H1 (cell line): ENCODE measurements at regions not wholly inside any gene's neighbourhood (a gene's known extent, or its start where the extent isn't known, plus 50 kb on each side); places are given as distances from the start of the nearest gene placed in this dataset.
A peak's percentile ranks its signal among the peaks of the same experiment; 100 is the strongest.

ENCODE experiments used
- CTCF ChIA-PET: fragments of 300-600 bp; sonication (Branson Sonifier 250); formaldehyde crosslinking; loops from one replicate; lab custom pipeline; 2021; ENCODE audit not compliant: partially characterized antibody; lab: Charles Lee
- POLR2A ChIA-PET: fragments of 300-600 bp; sonication (Branson Sonifier 250); formaldehyde crosslinking; loops from one replicate; lab custom pipeline; 2021; ENCODE audit warnings: inconsistent platforms; ENCODE audit not compliant: partially characterized antibody; lab: Charles Lee
- DNase-seq, 2 experiments: peaks; one replicate each; pipeline versions ENCODE4 v3.0.0 to v3.0.0-alpha.2; 2010 to 2022; ENCODE audit warnings: low spot score in 2 of 2, low read depth in 1 of 2, mixed read lengths in 1 of 2
- FAIRE-seq: peaks from 2 replicates; lab custom pipeline; 2011; peaks lifted over from hg19 to GRCh38; lab: Jason Lieb, UNC
- H2AFZ ChIP-seq: 2 replicates; pipeline ENCODE4 v1.8.1; 2012; ENCODE audit warnings: low read length, inconsistent platforms
- H2AK5ac ChIP-seq: 2 replicates; pipeline ENCODE4 v1.6.1; 2013; ENCODE audit warnings: low read depth, low read length
- H2BK120ac ChIP-seq: replicated peaks from 2 replicates; pipeline ENCODE3; 2013; ENCODE audit warnings: low read depth, low read length, inconsistent platforms
- H2BK12ac ChIP-seq: 2 replicates; pipeline ENCODE4 v1.6.1; 2013; ENCODE audit warnings: low read depth, low read length
- H2BK15ac ChIP-seq: 2 replicates; pipeline ENCODE4 v1.6.1; 2013; ENCODE audit warnings: low read length
- H2BK20ac ChIP-seq: 2 replicates; pipeline ENCODE4 v1.6.1; 2013; ENCODE audit warnings: low read length
- H2BK5ac ChIP-seq: 2 replicates; pipeline ENCODE4 v1.6.1; 2013; ENCODE audit warnings: low read depth, low read length
- H3K14ac ChIP-seq: 2 replicates; pipeline ENCODE4 v1.6.1; 2013; ENCODE audit warnings: inconsistent platforms; ENCODE audit not compliant: insufficient read length
- H3K18ac ChIP-seq: 2 replicates; pipeline ENCODE4 v1.6.1; 2013; ENCODE audit warnings: low read length; ENCODE audit errors: extremely low read depth
- H3K23ac ChIP-seq: 2 replicates; pipeline ENCODE4 v1.6.1; 2013; ENCODE audit warnings: inconsistent platforms; ENCODE audit not compliant: insufficient read length
- H3K23me2 ChIP-seq: 2 replicates; pipeline ENCODE4 v1.6.1; 2013; ENCODE audit warnings: low read depth, low read length
- H3K27ac ChIP-seq: 2 replicates; pipeline ENCODE4 v1.6.1; 2011; ENCODE audit warnings: low read depth, low read length, inconsistent platforms
- H3K27me3 ChIP-seq, 4 experiments: replicated peaks in 1 of 4; 1 replicate in 1 of 4; 2 replicates in 3 of 4; pipeline versions ENCODE4 v1.6.1 to v1.8.1; 2011 to 2013; ENCODE audit warnings: low read length in 3 of 4, mild to moderate bottlenecking in 3 of 4, inconsistent platforms in 2 of 4, mixed read lengths in 2 of 4, moderate library complexity in 1 of 4; ENCODE audit not compliant: control insufficient read depth in 3 of 4, insufficient read depth in 3 of 4; ENCODE audit errors: extremely low read depth in 1 of 4
- H3K36me3 ChIP-seq, 4 experiments: 2 replicates each; pipeline versions ENCODE4 v1.6.1 to v1.8.1; 2011 to 2013; ENCODE audit warnings: mild to moderate bottlenecking in 4 of 4, low read length in 3 of 4, moderate library complexity in 2 of 4, control low read depth in 1 of 4, inconsistent platforms in 1 of 4; ENCODE audit not compliant: insufficient read depth in 4 of 4, control insufficient read depth in 2 of 4
- H3K4ac ChIP-seq: replicated peaks from 2 replicates; pipeline ENCODE3; 2013; ENCODE audit warnings: low read length, low read depth, mixed read lengths, inconsistent platforms; ENCODE audit not compliant: insufficient read length
- H3K4me1 ChIP-seq, 4 experiments: replicated peaks in 1 of 4; 1 replicate in 1 of 4; 2 replicates in 3 of 4; pipeline versions ENCODE4 v1.6.1 to v1.8.1; 2011 to 2013; ENCODE audit warnings: low read length in 3 of 4, inconsistent platforms in 2 of 4, mixed read lengths in 1 of 4; ENCODE audit not compliant: insufficient read depth in 4 of 4, control insufficient read depth in 3 of 4
- H3K4me2 ChIP-seq, 2 experiments: 2 replicates each; pipeline versions ENCODE4 v1.6.1 to v1.8.1; 2011 to 2013; ENCODE audit warnings: low read depth in 2 of 2, low read length in 2 of 2, control low read depth in 1 of 2, inconsistent platforms in 1 of 2, mild to moderate bottlenecking in 1 of 2; ENCODE audit not compliant: insufficient read depth in 1 of 2
- H3K4me3 ChIP-seq, 4 experiments: fragments of 200-600, 300-600 bp in 1 of 4; sonication (generic), shearing (Covaris generic), sonication (Bioruptor Twin) in 1 of 4; 2 replicates each; pipeline versions ENCODE4 v1.5.1 to v1.8.1; 2011 to 2016; ENCODE audit warnings: low read length in 4 of 4, low read depth in 3 of 4, control low read depth in 2 of 4, inconsistent platforms in 2 of 4, mild to moderate bottlenecking in 2 of 4, mixed read lengths in 1 of 4, moderate library complexity in 1 of 4; ENCODE audit not compliant: insufficient read depth in 2 of 4; ENCODE audit errors: extremely low read depth in 1 of 4
- H3K56ac ChIP-seq: replicated peaks from 2 replicates; pipeline ENCODE3; 2013; ENCODE audit warnings: low read depth, mild to moderate bottlenecking, mixed read lengths, low read length, inconsistent platforms; ENCODE audit not compliant: insufficient read length
- H3K79me1 ChIP-seq: 2 replicates; pipeline ENCODE4 v1.6.1; 2013; ENCODE audit warnings: low read depth, low read length, control low read depth
- H3K79me2 ChIP-seq, 2 experiments: 2 replicates each; pipeline versions ENCODE4 v1.6.1 to v1.8.1; 2012 to 2013; ENCODE audit warnings: low read length in 2 of 2, mild to moderate bottlenecking in 2 of 2, inconsistent platforms in 1 of 2; ENCODE audit not compliant: insufficient read depth in 2 of 2, control insufficient read depth in 1 of 2
- H3K9ac ChIP-seq, 4 experiments: replicated peaks in 1 of 4; 1 replicate in 1 of 4; 2 replicates in 3 of 4; pipeline versions ENCODE4 v1.6.1 to v1.8.1; 2011 to 2013; ENCODE audit warnings: low read depth in 3 of 4, low read length in 3 of 4, control low read depth in 2 of 4, mild to moderate bottlenecking in 2 of 4, moderate library complexity in 2 of 4, inconsistent platforms in 1 of 4; ENCODE audit errors: extremely low read depth in 1 of 4
- H3K9me3 ChIP-seq, 2 experiments: 2 replicates each; pipeline versions ENCODE4 v1.6.1 to v1.8.1; 2012 to 2013; ENCODE audit warnings: mild to moderate bottlenecking in 2 of 2, moderate library complexity in 2 of 2, control low read depth in 1 of 2, inconsistent platforms in 1 of 2, low read depth in 1 of 2, low read length in 1 of 2, mixed read lengths in 1 of 2; ENCODE audit not compliant: insufficient read depth in 2 of 2
- H4K20me1 ChIP-seq, 2 experiments: replicated peaks in 1 of 2; 2 replicates each; pipeline versions ENCODE3 to v1.8.1; 2011 to 2013; ENCODE audit warnings: inconsistent platforms in 2 of 2, low read length in 2 of 2, mild to moderate bottlenecking in 1 of 2; ENCODE audit not compliant: insufficient read depth in 2 of 2, control insufficient read depth in 1 of 2
- H4K5ac ChIP-seq: 2 replicates; pipeline ENCODE4 v1.6.1; 2013; ENCODE audit warnings: low read length, low read depth, mixed read lengths, inconsistent platforms; ENCODE audit not compliant: insufficient read length
- H4K8ac ChIP-seq: 2 replicates; pipeline ENCODE4 v1.8.0; 2013; ENCODE audit warnings: mild to moderate bottlenecking, moderate library complexity, low read length, inconsistent platforms; ENCODE audit not compliant: insufficient read depth; ENCODE audit errors: extremely low read depth
- H4K91ac ChIP-seq: replicated peaks from 2 replicates; pipeline ENCODE3; 2013; ENCODE audit warnings: low read length, mixed read lengths, inconsistent platforms; ENCODE audit not compliant: insufficient read length
- CTBP2 ChIP-seq: IDR thresholded peaks from 2 replicates; pipeline ENCODE4 v1.7.0; 2011; ENCODE audit warnings: borderline replicate concordance, mild to moderate bottlenecking, moderate library complexity, mixed read lengths, low read length; ENCODE audit not compliant: insufficient read depth, insufficient read length
- RAD21 ChIP-seq, 2 experiments: IDR thresholded peaks in 1 of 2; conservative IDR thresholded peaks in 1 of 2; 2 replicates each; pipeline ENCODE4 v1.6.1; 2011; ENCODE audit warnings: low read depth in 2 of 2, low read length in 2 of 2, improper control_type of control experiment in 1 of 2, inconsistent platforms in 1 of 2, mild to moderate bottlenecking in 1 of 2, moderate library complexity in 1 of 2
- TCF12 ChIP-seq: IDR thresholded peaks from 2 replicates; pipeline ENCODE4 v1.6.1; 2011; ENCODE audit warnings: low read depth, mild to moderate bottlenecking, low read length
- WGBS, 2 experiments: shearing (Covaris generic) in 1 of 2; methylation state at CpG; one replicate each; pipeline versions ENCODE4 v1.1.6 to v1.1.7; 2013 to 2015; ENCODE audit warnings: low lambda C conversion rate in 2 of 2, mixed read lengths in 2 of 2, inconsistent platforms in 1 of 2, low coverage in 1 of 2, missing lambda C conversion rate in 1 of 2; ENCODE audit not compliant: insufficient replicate concordance in 2 of 2, insufficient coverage in 1 of 2, insufficient read length in 1 of 2; ENCODE audit errors: extremely low coverage in 1 of 2, missing lambda C conversion rate in 1 of 2; 5-methylcytosine and 5-hydroxymethylcytosine counted together

- no peaks in the 10 kb centered on the region for H4K20me1 ChIP-seq
- no peak overlapping the region for H3K23ac ChIP-seq
- no peak overlapping the region for H4K8ac ChIP-seq
- no peak overlapping the region for H2BK120ac ChIP-seq
- no peak overlapping the region for H3K4me3 ChIP-seq
- FAIRE-seq (peak; percentile 13), DNase-seq (no peak)
- peak overlapping the region; percentile 72; the same call in 1 of the 2 replicates for H2AFZ ChIP-seq
- H2AK5ac ChIP-seq, result no peak overlapping the region
- no peak overlapping the region for H3K4me2 ChIP-seq
- no peak overlapping the region for H4K91ac ChIP-seq
- H3K79me2 ChIP-seq, result no peaks in the 10 kb centered on the region
- no peak overlapping the region for H2BK5ac ChIP-seq
- H3K23me2 ChIP-seq, result no peaks in the 10 kb centered on the region
- H3K4ac ChIP-seq, result no peak overlapping the region
- TF ChIP-seq CTBP2 (no peak), TCF12 (no peak), RAD21 (IDR thresholded peaks at IDR 0.05 in 1 of 2, conservative IDR thresholded peaks at IDR 0.05 in 1 of 2; ENCODE audit: low read depth in 2 of 2, low read length in 2 of 2) (no peak)
- no peaks in the 10 kb centered on the region for H3K36me3 ChIP-seq
- H3K27me3 ChIP-seq, result no peaks in the 10 kb centered on the region
- no peak overlapping the region for H2BK20ac ChIP-seq
- no peak overlapping the region for H2BK12ac ChIP-seq
- CTCF ChIA-PET, result interaction anchor here (1.2 to 11.8 kb wide), 8 partner anchors 11 to 257 kb away, joined by 3 to 364 read pairs (median 48); no protein-coding TSS in a partner anchor
- H4K5ac ChIP-seq, result no peak overlapping the region
- H3K18ac ChIP-seq, result no peak overlapping the region
- no peak overlapping the region for H3K9ac ChIP-seq
- H3K9me3 ChIP-seq, result no peaks in the 10 kb centered on the region
- POLR2A ChIA-PET, result no interaction called here
- no peak overlapping the region for H3K56ac ChIP-seq
- no peaks in the 10 kb centered on the region for H3K79me1 ChIP-seq
- peaks cover 0 to 8% (median 2%) of the 10 kb centered on the region in 4 experiments; a peak in 3 of 7 replicates for H3K4me1 ChIP-seq
- no peak overlapping the region for H3K14ac ChIP-seq
- no peak overlapping the region for H2BK15ac ChIP-seq
- WGBS, 2 experiments, result 91% methylated on average over 1 of the region's 1 CpG; no CpG with 5 or more reads in 1 of the 2 experiments
- no peak overlapping the region for H3K27ac ChIP-seq
Observed at GRCh38 chr11:36750349-36750748, 152.3 kb upstream of the RAG2 start.
